ENCODE measurements at regions not wholly inside any gene's neighbourhood (a gene's known extent, or its start where the extent isn't known, plus 50 kb on each side); places are given as distances from the start of the nearest gene placed in this dataset.

GRCh38 chr6:66032626-66033025 is 325.6 kb upstream of the EYS start:
- no peak for TF ChIP-seq REST (IDR thresholded peaks at IDR 0.05; ENCODE audit: insufficient read depth in 1 of 2, low read depth in 2 of 2, low read length in 2 of 2)
- TF ChIP-seq FOXP2 (optimal IDR thresholded peaks at IDR 0.05; ENCODE audit: borderline replicate concordance, extremely low read depth, extremely low read length, insufficient read depth), result no peak
- TF ChIP-seq TAF1 (IDR thresholded peaks at IDR 0.05; ENCODE audit: borderline replicate concordance, insufficient read depth, low read length), result no peak
- no peak for TF ChIP-seq POLR2AphosphoS5 (IDR thresholded peaks at IDR 0.05; ENCODE audit: low read depth, low read length)
- TF ChIP-seq SIN3A (IDR thresholded peaks at IDR 0.05; ENCODE audit: borderline replicate concordance, insufficient read depth, low read length), result no peak

- no peak for TF ChIP-seq TAF1 (IDR thresholded peaks at IDR 0.05; ENCODE audit: borderline replicate concordance, insufficient read depth, low read length)
- no peak for TF ChIP-seq POLR2AphosphoS5 (IDR thresholded peaks at IDR 0.05; ENCODE audit: low read depth, low read length)
- no peak for TF ChIP-seq REST (IDR thresholded peaks at IDR 0.05; ENCODE audit: insufficient read depth in 1 of 2, low read depth in 2 of 2, low read length in 2 of 2)
- TF ChIP-seq SIN3A (IDR thresholded peaks at IDR 0.05; ENCODE audit: borderline replicate concordance, insufficient read depth, low read length), result no peak
- no peak for TF ChIP-seq FOXP2 (optimal IDR thresholded peaks at IDR 0.05; ENCODE audit: borderline replicate concordance, extremely low read depth, extremely low read length, insufficient read depth)
Observed at GRCh38 chr6:66029391-66029790, 322.4 kb upstream of the EYS start.

DNA sequence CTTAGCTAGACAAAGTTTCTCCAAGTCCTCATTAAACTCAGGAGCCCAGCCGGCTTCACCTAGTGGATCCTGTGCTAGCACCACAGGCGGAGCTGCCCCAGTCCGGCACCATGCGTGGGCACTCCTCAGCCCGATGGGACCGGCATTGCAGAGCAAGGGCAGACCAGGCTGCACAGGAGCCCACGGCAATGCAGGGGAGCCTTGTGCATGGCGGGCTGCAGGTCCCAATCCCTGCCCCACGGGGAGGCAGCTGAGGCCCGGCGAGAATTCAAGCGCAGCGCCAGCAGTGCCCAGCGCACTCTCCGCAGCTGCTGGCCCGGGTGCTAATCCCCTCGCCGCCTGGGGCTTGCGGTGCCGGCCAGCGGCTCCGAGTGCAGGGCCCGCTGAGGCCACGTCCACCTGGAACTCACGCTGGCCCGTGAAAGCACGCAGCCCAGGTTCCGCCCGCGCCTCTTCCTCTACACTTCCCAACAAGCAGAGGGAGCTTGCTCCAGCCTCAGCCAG is 292.3 kb upstream of the EYS start:
- TF ChIP-seq FOXP2 (optimal IDR thresholded peaks at IDR 0.05; ENCODE audit: borderline replicate concordance, extremely low read depth, extremely low read length, insufficient read depth), result no peak
- no peak for TF ChIP-seq POLR2AphosphoS5 (IDR thresholded peaks at IDR 0.05; ENCODE audit: low read depth, low read length)
- no peak for TF ChIP-seq SIN3A (IDR thresholded peaks at IDR 0.05; ENCODE audit: borderline replicate concordance, insufficient read depth, low read length)
- no peak for TF ChIP-seq TAF1 (IDR thresholded peaks at IDR 0.05; ENCODE audit: borderline replicate concordance, insufficient read depth, low read length)
- no peak for TF ChIP-seq REST (IDR thresholded peaks at IDR 0.05; ENCODE audit: insufficient read depth in 1 of 2, low read depth in 2 of 2, low read length in 2 of 2)

DNA sequence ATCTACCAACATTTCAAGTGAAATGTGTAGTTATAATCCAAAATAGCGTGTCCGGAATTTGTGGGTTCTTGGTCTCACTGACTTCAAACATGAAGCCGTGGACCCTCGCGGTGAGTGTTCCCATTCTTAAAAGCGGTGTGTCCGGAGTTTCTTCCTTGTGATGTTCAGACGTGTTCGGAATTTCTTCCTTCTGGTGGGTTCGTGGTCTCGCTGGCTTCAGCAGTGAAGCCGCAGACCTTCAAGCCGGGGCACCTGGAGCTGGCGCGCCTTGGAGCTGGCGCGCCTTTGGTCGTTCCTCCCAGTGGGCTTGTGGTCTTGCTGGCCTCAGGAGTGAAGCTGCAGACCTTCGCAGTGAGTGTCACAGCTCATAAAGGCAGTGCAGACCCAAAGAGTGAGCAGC is 291.5 kb upstream of the EYS start:
- TF ChIP-seq SIN3A (IDR thresholded peaks at IDR 0.05; ENCODE audit: borderline replicate concordance, insufficient read depth, low read length), result no peak
- TF ChIP-seq TAF1 (IDR thresholded peaks at IDR 0.05; ENCODE audit: borderline replicate concordance, insufficient read depth, low read length), result no peak
- no peak for TF ChIP-seq FOXP2 (optimal IDR thresholded peaks at IDR 0.05; ENCODE audit: borderline replicate concordance, extremely low read depth, extremely low read length, insufficient read depth)
- no peak for TF ChIP-seq POLR2AphosphoS5 (IDR thresholded peaks at IDR 0.05; ENCODE audit: low read depth, low read length)

- no peak for TF ChIP-seq SIN3A (IDR thresholded peaks at IDR 0.05; ENCODE audit: borderline replicate concordance, insufficient read depth, low read length)
- no peak for TF ChIP-seq POLR2AphosphoS5 (IDR thresholded peaks at IDR 0.05; ENCODE audit: low read depth, low read length)
- no peak for TF ChIP-seq FOXP2 (optimal IDR thresholded peaks at IDR 0.05; ENCODE audit: borderline replicate concordance, extremely low read depth, extremely low read length, insufficient read depth)
- no peak for TF ChIP-seq REST (IDR thresholded peaks at IDR 0.05; ENCODE audit: insufficient read depth in 1 of 2, low read depth in 2 of 2, low read length in 2 of 2)
Observed at GRCh38 chr6:65997539-65997938, 290.5 kb upstream of the EYS start.
